GM21717 (cell line): ENCODE measurements at regions not wholly inside any gene's neighbourhood (a gene's known extent, or its start where the extent isn't known, plus 50 kb on each side); places are given as distances from the start of the nearest gene placed in this dataset.
"Not testable (repeated sequence)": the region's sequence is repeated elsewhere in the genome, so short reads cannot be mapped to it uniquely, and the experiment has no call there.

Source experiments
- ATAC-seq: cut with Tn5 transposase; IDR thresholded peaks from one replicate; pipeline ENCODE4 v1.9.1; 2021; ENCODE audit warnings: mild to moderate bottlenecking, moderate library complexity; ENCODE audit not compliant: unreplicated experiment

- ATAC-seq, result no peak
These were observed 451.0 kb downstream of the RNF144A start for GRCh38 chr2:7368211-7368610.

- no peak for ATAC-seq
These were observed 455.9 kb downstream of the RNF144A start for GRCh38 chr2:7373156-7373555.

GRCh38 chr2:7375901-7376300, 458.7 kb downstream of the RNF144A start:
- no peak for ATAC-seq

- ATAC-seq, result no peak
These were observed 460.8 kb downstream of the RNF144A start for GRCh38 chr2:7377916-7378569.

GRCh38 chr2:7378591-7378990, 461.4 kb downstream of the RNF144A start:
- ATAC-seq, result no peak

DNA sequence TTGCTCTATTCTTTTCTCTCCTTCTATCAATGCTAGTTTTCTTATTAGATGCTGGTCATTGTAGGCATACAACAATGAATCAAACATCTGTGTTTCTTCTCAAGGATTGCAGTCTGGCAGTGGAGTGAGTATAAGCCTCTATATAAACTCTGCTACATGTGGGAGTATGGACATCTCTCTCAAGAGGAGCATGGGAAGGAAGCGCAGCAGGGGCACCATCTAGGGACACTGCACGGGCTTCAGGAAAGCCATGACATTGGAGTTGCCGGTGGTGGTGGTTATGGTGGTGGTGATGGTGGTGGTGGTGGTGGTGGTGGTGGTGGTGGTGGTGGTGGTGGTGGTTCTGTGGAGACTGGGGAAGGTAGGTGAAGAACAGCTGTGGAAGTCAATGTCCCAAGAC, 462.6 kb downstream of the RNF144A start:
- no peak for ATAC-seq

DNA sequence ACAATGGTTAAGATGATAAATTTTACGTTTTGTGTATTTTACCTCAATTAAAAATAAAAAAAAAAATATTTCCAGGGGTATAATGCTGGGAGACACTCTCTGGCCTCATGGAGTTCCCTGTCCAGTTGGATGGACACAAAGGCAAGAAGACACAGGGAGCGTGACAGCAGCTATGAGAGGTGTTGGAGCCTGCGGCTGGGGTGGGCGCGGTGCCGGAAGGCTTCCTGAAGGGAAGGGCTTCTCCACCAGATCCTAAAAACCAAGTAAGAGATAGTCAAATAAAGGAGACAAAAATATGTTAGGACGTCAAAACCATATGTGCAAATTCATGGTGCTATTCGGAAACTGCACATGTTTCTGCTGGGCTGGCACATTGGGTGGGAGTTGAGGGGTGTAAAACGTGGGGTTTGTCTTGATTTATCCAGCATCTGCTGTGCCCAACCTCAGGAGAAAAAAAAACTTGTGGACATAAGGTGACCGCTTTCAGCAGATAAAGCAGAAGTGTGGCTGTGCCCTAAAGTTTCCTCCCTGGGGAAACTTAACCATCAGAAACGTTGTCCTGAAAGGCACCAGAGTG, 467.6 kb downstream of the RNF144A start:
- no peak for ATAC-seq

GRCh38 chr2:7390311-7390710, 473.1 kb downstream of the RNF144A start:
- ATAC-seq, result not testable (repeated sequence)

GRCh38 chr2:7392076-7392787, 475.0 kb downstream of the RNF144A start:
- no peak for ATAC-seq

GRCh38 chr2:7394195-7394594, 477.0 kb downstream of the RNF144A start:
- ATAC-seq, result no peak

DNA sequence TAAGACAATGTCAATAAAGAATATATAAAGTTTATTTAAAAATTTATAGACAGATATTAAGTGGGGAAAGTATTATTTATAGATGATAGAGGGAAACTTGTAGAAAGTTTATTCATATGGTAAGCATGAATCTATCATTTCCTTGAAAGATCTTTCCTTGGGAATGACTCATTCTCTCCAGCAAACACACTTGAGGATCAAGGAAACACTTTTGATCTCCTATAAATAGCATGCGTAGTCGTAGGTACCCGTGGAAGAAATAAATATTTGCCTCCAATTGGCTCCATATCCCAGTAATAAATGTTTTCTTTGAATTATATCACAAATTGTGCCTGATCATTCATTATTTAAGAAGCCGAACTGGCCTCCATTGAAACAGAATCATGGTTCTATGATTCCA, 483.4 kb downstream of the RNF144A start:
- ATAC-seq, result no peak

DNA sequence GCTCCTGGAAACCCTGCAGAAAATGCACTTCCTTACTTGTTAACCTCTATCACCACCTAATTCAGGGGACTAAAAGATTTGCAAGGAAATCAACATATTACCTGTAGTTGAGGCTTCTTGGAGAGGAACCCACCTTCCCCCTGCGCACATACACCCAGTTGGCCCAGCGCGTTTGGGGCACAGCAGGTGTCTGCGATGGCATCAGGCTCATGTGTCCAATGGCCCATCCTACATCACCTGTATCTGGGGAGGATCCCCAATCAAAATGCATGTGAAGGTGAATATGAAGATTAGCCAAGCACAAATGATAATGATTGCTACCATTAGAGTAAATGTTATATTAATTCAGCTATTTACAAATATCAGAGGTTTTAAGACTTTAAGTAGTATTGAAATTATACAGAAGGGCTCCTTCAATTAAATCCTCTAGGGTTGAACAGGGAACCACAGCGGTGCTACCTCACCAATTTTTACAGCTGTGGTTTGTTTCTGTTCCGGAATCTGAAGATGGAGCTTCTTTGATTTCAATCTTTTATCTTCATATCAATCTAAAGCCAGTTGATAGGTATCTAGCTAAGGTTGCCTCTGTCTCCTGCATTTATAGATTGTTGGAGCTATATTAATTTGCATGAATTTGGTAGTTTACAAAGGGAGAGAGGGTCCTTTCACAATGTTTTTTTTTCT, 486.0 kb downstream of the RNF144A start:
- no peak for ATAC-seq

DNA sequence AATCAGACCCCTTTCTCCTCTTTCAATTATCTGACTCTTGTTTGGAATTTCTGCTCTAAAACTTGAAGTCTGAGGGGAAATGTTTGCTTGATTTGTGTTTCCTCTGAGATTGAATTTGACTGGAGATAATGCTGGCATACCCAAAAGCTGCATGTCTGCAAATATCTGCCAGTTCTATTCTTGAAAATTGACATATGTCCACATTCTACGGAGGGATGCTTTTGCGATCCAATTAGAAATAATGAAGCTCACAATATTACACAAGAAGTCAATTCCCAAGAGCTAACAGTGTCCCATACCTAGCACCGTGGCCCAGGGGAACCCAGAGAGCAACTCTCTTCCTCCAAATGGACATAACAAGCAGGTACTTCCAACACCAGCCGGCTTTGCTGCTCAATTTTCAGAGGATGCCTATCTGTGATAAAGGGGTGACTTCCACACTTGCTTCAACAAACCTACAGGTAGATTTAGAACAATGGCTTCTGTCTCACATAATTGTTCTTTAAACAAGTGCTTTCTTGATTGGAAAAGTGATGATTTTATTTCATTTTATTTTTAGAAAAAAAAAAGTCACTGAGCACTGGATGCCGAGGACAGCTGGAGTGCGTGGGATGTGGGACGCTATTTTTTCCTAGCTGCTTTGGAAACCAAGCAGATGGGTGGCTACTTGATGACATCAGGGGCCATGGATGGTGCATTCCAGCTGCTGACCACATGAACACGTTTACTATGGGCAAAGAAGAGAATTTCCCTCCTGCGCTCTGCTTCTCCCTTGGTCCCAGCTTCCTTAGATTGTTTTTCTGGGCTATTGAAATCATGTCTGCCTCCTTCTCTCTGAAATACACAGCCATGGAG, 488.9 kb downstream of the RNF144A start:
- ATAC-seq, result no peak

DNA sequence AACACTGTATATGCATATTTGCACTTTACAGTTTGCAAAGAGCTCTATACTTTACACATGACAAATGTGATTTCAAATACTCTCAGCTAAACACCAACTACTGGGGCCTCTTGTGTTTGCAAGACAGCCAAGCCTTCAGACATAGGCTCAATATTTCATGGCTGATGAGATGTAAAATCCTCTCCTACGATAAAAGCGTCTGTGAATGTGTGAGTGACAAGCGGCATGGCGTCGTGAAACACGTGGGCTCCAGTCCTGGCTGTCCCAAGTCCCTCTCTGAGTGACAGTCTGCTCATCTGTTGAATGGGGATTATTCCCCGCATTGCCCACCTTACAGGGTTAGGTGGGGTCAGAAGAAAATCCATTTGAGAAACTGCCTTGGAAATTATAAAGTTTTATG, 489.8 kb downstream of the RNF144A start:
- no peak for ATAC-seq

- ATAC-seq, result no peak
These were observed 490.9 kb downstream of the RNF144A start for GRCh38 chr2:7407906-7408680.

DNA sequence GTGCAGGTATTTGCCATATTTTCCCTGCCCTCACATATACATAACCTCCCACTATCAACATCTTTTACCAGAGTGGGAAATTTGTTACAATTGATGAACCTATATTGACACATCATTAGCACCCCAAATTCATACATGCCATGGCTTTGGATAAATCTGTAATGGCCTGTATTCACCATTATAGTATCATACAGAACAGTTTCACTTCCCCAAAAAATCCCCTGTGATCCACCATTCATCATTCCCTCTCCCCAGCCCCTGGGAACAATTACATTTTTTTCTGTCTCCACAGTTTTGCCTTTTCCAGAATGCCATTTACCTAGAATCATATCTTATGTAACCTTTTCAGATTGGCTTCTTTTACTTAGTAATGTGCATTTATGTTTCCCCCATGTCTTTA, 494.5 kb downstream of the RNF144A start:
- ATAC-seq, result no peak

DNA sequence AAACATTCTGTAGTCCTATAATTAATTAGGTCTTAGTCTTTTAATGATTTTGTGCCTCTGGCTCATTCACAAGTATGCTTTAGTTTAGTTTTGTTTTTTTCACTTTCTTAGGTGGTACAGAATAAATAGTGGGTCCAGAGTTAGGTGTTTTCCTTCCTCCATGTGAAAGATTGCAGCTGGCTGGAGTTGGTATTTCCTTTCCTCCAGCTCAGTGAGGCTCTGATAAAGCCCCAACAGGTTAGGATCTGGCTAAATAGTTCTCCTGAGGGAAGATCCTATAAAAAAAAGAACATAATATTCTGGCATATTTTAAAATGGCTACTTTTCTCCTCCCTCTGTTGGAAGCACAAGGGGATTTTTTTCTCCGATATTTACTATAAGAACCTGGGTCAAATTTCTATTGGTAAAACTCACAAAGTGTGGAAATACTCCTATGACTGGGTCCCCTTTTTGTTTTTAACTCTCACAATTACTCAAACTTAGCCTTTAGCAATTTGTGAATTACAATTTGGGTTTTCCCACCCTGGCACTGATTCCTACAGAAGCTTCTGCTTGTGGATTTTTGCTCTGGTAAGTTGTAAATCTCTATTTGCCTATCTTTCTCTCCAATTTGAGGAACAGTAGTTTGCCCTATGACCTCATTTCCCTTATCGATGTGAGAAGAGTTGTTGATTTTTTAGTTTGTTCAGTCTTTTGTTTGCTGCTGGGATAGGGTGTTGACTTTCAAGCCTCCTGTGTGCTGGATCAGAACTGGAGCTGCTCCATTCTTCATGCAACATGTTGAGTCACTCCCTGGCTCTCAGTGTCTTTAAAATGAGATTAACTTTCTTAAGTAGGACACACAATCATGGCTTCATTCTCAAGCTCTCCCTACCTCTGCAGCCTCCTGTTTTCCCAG, 500.9 kb downstream of the RNF144A start:
- no peak for ATAC-seq

GRCh38 chr2:7419186-7419585, 502.0 kb downstream of the RNF144A start:
- ATAC-seq, result no peak

DNA sequence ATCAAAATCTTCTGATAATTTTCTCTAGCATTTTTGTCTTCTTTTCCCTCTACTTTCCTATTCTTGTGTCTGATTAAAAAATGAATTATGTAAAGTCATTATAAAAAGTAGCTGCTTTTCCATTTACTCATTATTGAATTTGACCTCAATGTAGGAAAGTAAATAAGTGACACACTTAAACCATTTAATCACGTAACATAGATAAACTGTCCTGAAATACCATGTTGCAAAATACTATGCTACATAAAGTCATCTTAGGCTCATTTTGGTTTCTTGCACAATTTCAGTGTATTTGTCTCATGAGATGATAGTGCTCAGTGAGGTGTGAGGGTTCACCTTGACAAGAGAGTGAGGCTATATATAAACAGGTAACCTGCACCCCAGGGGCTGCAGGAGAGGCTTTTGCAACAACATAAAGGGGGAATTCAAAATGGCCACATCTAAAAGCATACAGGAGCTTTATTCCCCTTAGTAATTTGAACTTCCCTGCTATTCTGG, 502.7 kb downstream of the RNF144A start:
- no peak for ATAC-seq
